Effector memory CD8-positive, alpha-beta T cell (primary cell): ENCODE measurements at regions not wholly inside any gene's neighbourhood (a gene's known extent, or its start where the extent isn't known, plus 50 kb on each side); places are given as distances from the start of the nearest gene placed in this dataset.
"Not testable (repeated sequence)": the region's sequence is repeated elsewhere in the genome, so short reads cannot be mapped to it uniquely, and the experiment has no call there.

Experiments
- ATAC-seq: fragments of 150-1000 bp; cut with Tn5 transposase; replicated peaks from 2 replicates; pipeline ENCODE4 v1.10.0; 2021; ENCODE audit warnings: mild to moderate bottlenecking, moderate library complexity
- DNase-seq, 3 experiments: peaks; one replicate each; pipeline ENCODE4 v3.0.0; 2021
- H3K27ac Mint-ChIP-seq, 2 donors: one replicate each; pipeline ENCODE4 v1.8.0; 2022; ENCODE audit warnings: mild to moderate bottlenecking in 2 of 2, mixed read lengths in 2 of 2, moderate library complexity in 2 of 2
- H3K27me3 Mint-ChIP-seq, 2 donors: one replicate each; pipeline ENCODE4 v1.8.0; 2022; ENCODE audit warnings: mixed read lengths in 2 of 2
- H3K36me3 Mint-ChIP-seq: one replicate; pipeline ENCODE4 v1.8.0; 2022; ENCODE audit warnings: mild to moderate bottlenecking, moderate library complexity, mixed read lengths; ENCODE audit not compliant: insufficient read depth
- H3K4me1 Mint-ChIP-seq, 2 donors: one replicate each; pipeline ENCODE4 v1.8.0; 2022; ENCODE audit warnings: low read depth in 2 of 2, mixed read lengths in 2 of 2
- H3K4me3 Mint-ChIP-seq, 2 donors: one replicate each; pipeline ENCODE4 v1.8.0; 2022; ENCODE audit warnings: mild to moderate bottlenecking in 2 of 2, mixed read lengths in 2 of 2, moderate library complexity in 2 of 2
- H3K9me3 Mint-ChIP-seq, 2 donors: one replicate each; pipeline ENCODE4 v1.8.0; 2022; ENCODE audit warnings: mixed read lengths in 2 of 2

- no peaks in the 10 kb centered on the region for H3K36me3 Mint-ChIP-seq
- H3K27me3 Mint-ChIP-seq = no peaks in the 10 kb centered on the region
- H3K27ac Mint-ChIP-seq = no peak overlapping the region
- H3K4me1 Mint-ChIP-seq = no peaks in the 10 kb centered on the region
- H3K9me3 Mint-ChIP-seq = peaks cover 5 to 12% of the 10 kb centered on the region in 2 donors
- no peak overlapping the region for H3K4me3 Mint-ChIP-seq
- ATAC-seq (no peak), DNase-seq (no peak)
Measured at GRCh38 chr1:195867638-195868037, 740.6 kb downstream of the KCNT2 start.

GRCh38 chr1:195866781-195867222 lies 741.4 kb downstream of the KCNT2 start:
- H3K27me3 Mint-ChIP-seq = no peaks in the 10 kb centered on the region
- H3K9me3 Mint-ChIP-seq = peaks cover 0 to 8% of the 10 kb centered on the region in 2 donors
- H3K4me1 Mint-ChIP-seq = no peaks in the 10 kb centered on the region
- ATAC-seq (no peak), DNase-seq (no peak)
- no peak overlapping the region for H3K27ac Mint-ChIP-seq
- H3K4me3 Mint-ChIP-seq = no peak overlapping the region
- no peaks in the 10 kb centered on the region for H3K36me3 Mint-ChIP-seq

GRCh38 chr1:195866091-195866780 lies 742.0 kb downstream of the KCNT2 start:
- DNase-seq (no peak), ATAC-seq (no peak)
- H3K36me3 Mint-ChIP-seq = no peaks in the 10 kb centered on the region
- no peak overlapping the region for H3K4me3 Mint-ChIP-seq
- H3K27ac Mint-ChIP-seq = no peak overlapping the region
- no peaks in the 10 kb centered on the region for H3K27me3 Mint-ChIP-seq
- H3K9me3 Mint-ChIP-seq = peaks cover 0 to 10% of the 10 kb centered on the region in 2 donors
- no peaks in the 10 kb centered on the region for H3K4me1 Mint-ChIP-seq

- Mint-ChIP-seq H3K9me3 (peaks cover 7 to 26% of the 10 kb centered on the region in 2 donors), H3K4me3 (no peak overlapping the region), H3K27me3 (no peaks in the 10 kb centered on the region), H3K4me1 (no peaks in the 10 kb centered on the region), H3K27ac (no peak overlapping the region), H3K36me3 (no peaks in the 10 kb centered on the region)
- no peak for DNase-seq
- ATAC-seq = no peak
Measured at GRCh38 chr1:195851804-195852203, 756.4 kb downstream of the KCNT2 start.

GRCh38 chr1:195851016-195851601 lies 757.1 kb downstream of the KCNT2 start:
- DNase-seq (no peak), ATAC-seq (no peak)
- Mint-ChIP-seq H3K36me3 (no peaks in the 10 kb centered on the region), H3K27ac (no peak overlapping the region), H3K4me1 (no peaks in the 10 kb centered on the region), H3K9me3 (peaks cover 7 to 26% of the 10 kb centered on the region in 2 donors), H3K27me3 (no peaks in the 10 kb centered on the region), H3K4me3 (no peak overlapping the region)

- H3K4me3 Mint-ChIP-seq = no peak overlapping the region
- no peaks in the 10 kb centered on the region for H3K27me3 Mint-ChIP-seq
- H3K27ac Mint-ChIP-seq = no peak overlapping the region
- ATAC-seq (no peak), DNase-seq (no peak)
- no peaks in the 10 kb centered on the region for H3K4me1 Mint-ChIP-seq
- no peaks in the 10 kb centered on the region for H3K36me3 Mint-ChIP-seq
- H3K9me3 Mint-ChIP-seq = peaks cover 5 to 12% of the 10 kb centered on the region in 2 donors
Measured at GRCh38 chr1:195849180-195849579, 759.1 kb downstream of the KCNT2 start.

- not testable (repeated sequence) for H3K4me1 Mint-ChIP-seq, H3K27ac Mint-ChIP-seq, H3K36me3 Mint-ChIP-seq, H3K4me3 Mint-ChIP-seq, ATAC-seq, DNase-seq, H3K27me3 Mint-ChIP-seq
- H3K9me3 Mint-ChIP-seq = peaks cover 5 to 12% of the 10 kb centered on the region in 2 donors
Measured at GRCh38 chr1:195847957-195848875, 760.0 kb downstream of the KCNT2 start.

- no peaks in the 10 kb centered on the region for H3K4me1 Mint-ChIP-seq
- ATAC-seq (no peak), DNase-seq (no peak)
- no peak overlapping the region for H3K4me3 Mint-ChIP-seq
- no peaks in the 10 kb centered on the region for H3K36me3 Mint-ChIP-seq
- H3K9me3 Mint-ChIP-seq = peaks cover 0 to 3% of the 10 kb centered on the region in 2 donors
- no peaks in the 10 kb centered on the region for H3K27me3 Mint-ChIP-seq
- no peak overlapping the region for H3K27ac Mint-ChIP-seq
Measured at GRCh38 chr1:195831789-195832188, 776.5 kb downstream of the KCNT2 start.

- Mint-ChIP-seq H3K27ac (no peak overlapping the region), H3K4me3 (no peak overlapping the region), H3K36me3 (no peaks in the 10 kb centered on the region), H3K9me3 (no peaks in the 10 kb centered on the region), H3K27me3 (no peaks in the 10 kb centered on the region), H3K4me1 (no peaks in the 10 kb centered on the region)
- DNase-seq (no peak), ATAC-seq (no peak)
Measured at GRCh38 chr1:195828325-195828724, 779.9 kb downstream of the KCNT2 start.

GRCh38 chr1:195820925-195821324 lies 787.3 kb downstream of the KCNT2 start:
- no peak overlapping the region for H3K27ac Mint-ChIP-seq
- no peak for DNase-seq
- no peaks in the 10 kb centered on the region for H3K27me3 Mint-ChIP-seq
- no peaks in the 10 kb centered on the region for H3K36me3 Mint-ChIP-seq
- H3K4me3 Mint-ChIP-seq = no peak overlapping the region
- peaks cover 5 to 11% of the 10 kb centered on the region in 2 donors for H3K9me3 Mint-ChIP-seq
- no peaks in the 10 kb centered on the region for H3K4me1 Mint-ChIP-seq
- no peak for ATAC-seq

GRCh38 chr1:195806060-195806459 lies 802.2 kb downstream of the KCNT2 start:
- Mint-ChIP-seq H3K27me3 (no peaks in the 10 kb centered on the region), H3K4me1 (no peaks in the 10 kb centered on the region), H3K27ac (no peak overlapping the region)

GRCh38 chr1:195804547-195804946 lies 803.7 kb downstream of the KCNT2 start:
- Mint-ChIP-seq H3K36me3 (no peaks in the 10 kb centered on the region), H3K27ac (no peak overlapping the region), H3K27me3 (no peaks in the 10 kb centered on the region), H3K4me3 (no peak overlapping the region), H3K4me1 (no peaks in the 10 kb centered on the region), H3K9me3 (peaks cover 0 to 7% of the 10 kb centered on the region in 2 donors)
- DNase-seq = no peak
- ATAC-seq = no peak

More at GRCh38 chr1:195806060-195806459, 802.2 kb downstream of the KCNT2 start:
- H3K36me3 Mint-ChIP-seq = no peaks in the 10 kb centered on the region
- no peak for DNase-seq
- peaks cover 0 to 4% of the 10 kb centered on the region in 2 donors for H3K9me3 Mint-ChIP-seq
- no peak for ATAC-seq
- H3K4me3 Mint-ChIP-seq = no peak overlapping the region

GRCh38 chr1:195799016-195799415 lies 809.2 kb downstream of the KCNT2 start:
- no peak for DNase-seq
- Mint-ChIP-seq H3K9me3 (peaks cover 0 to 14% of the 10 kb centered on the region in 2 donors), H3K4me3 (no peak overlapping the region), H3K36me3 (no peaks in the 10 kb centered on the region), H3K4me1 (no peaks in the 10 kb centered on the region), H3K27me3 (no peaks in the 10 kb centered on the region), H3K27ac (no peak overlapping the region)
- no peak for ATAC-seq
